MM.1S (cell line): ENCODE measurements at regions not wholly inside any gene's neighbourhood (a gene's known extent, or its start where the extent isn't known, plus 50 kb on each side); places are given as distances from the start of the nearest gene placed in this dataset.

Experiments used
- CTCF ChIP-seq: fragments of 300-600 bp; sonication (generic); IDR thresholded peaks from 2 replicates; pipeline ENCODE4 v1.5.1; 2016; ENCODE audit warnings: antibody characterized with exemption, low read length, mixed read lengths
- EZH2 ChIP-seq: fragments of 300-600 bp; sonication (generic); optimal IDR thresholded peaks from 2 replicates; pipeline ENCODE3; 2017; ENCODE audit warnings: low read depth, mild to moderate bottlenecking, antibody characterized with exemption, low read length, mixed read lengths
- EZH2phosphoT487 ChIP-seq: fragments of 300-600 bp; sonication (generic); IDR thresholded peaks from 2 replicates; pipeline ENCODE4 v1.6.1; 2018; ENCODE audit warnings: antibody characterized with exemption, low read length

GRCh38 chr16:5575646-5576245 is 478.2 kb upstream of the EEF2KMT start:
- no peak for TF ChIP-seq CTCF
- TF ChIP-seq EZH2 = no peak
- TF ChIP-seq EZH2phosphoT487 = no peak
